ENCODE measurements at regions not wholly inside any gene's neighbourhood (a gene's known extent, or its start where the extent isn't known, plus 50 kb on each side); places are given as distances from the start of the nearest gene placed in this dataset.
"Not testable (repeated sequence)": the region's sequence is repeated elsewhere in the genome, so short reads cannot be mapped to it uniquely, and the experiment has no call there.

DNA sequence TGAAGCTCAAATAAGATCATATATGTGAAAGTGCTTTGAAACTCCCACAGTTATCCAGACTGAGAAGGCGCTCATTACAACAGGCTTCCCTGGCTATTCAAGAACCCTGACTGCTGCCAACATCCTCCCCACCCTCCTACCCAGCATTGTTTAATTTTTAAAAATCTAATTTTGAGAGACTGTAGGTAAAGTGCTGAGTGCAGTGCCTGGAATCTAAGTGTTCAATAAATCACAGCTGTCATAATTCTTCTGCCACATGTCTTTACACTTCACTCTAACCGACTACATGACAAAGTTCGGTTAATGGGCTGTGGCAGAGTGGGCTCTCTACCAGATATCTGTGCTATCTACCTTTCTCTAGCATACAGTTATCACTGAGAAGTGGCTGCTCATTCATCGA, 255.6 kb upstream of the C9orf72 start:
- DNase-seq: no peak

- DNase-seq: no peak
Observed at GRCh38 chr9:27829621-27830020, 256.3 kb upstream of the C9orf72 start.

DNA sequence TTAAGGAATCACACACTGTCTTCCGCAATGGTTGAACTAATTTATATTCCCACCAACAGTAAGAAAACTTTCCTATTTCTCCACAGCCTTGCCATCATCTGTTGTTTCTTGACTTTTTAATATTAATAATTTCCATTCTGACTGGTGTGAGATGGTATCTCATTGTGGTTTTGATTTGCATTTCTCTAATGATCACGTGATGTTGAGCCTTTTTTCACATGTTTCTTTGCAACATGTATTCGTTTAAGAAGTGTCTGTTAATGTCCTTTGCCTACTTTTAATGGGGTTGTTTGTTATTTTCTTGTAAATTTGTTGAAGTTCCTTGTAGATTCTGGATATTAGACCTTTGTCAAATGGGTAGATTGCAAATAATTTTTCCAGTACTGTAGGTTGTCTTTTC, 258.8 kb upstream of the C9orf72 start:
- not testable (repeated sequence) for DNase-seq

GRCh38 chr9:27835286-27835685, 262.0 kb upstream of the C9orf72 start:
- DNase-seq: no peak

DNA sequence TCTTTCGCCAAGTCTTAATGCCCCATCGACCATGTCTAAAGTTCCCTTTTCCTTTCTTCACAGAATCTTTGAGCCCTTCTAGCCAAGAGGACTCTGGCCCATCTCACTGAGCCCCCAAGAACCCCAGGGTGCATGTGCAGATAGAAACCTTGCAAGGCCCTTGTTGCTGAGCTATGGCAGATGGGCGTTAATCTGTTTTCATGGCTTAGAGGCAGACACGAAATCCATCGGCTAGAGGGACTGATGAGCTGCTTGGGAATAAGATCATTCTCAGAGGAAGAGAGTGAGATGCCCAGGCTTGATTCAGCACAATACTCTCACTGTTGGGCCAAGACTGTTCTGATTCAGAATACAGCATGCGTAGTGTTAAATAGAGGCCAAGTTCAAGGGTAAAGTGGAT, 262.5 kb upstream of the C9orf72 start:
- no peak for DNase-seq

GRCh38 chr9:27836661-27837401, 263.6 kb upstream of the C9orf72 start:
- DNase-seq: no peak

DNA sequence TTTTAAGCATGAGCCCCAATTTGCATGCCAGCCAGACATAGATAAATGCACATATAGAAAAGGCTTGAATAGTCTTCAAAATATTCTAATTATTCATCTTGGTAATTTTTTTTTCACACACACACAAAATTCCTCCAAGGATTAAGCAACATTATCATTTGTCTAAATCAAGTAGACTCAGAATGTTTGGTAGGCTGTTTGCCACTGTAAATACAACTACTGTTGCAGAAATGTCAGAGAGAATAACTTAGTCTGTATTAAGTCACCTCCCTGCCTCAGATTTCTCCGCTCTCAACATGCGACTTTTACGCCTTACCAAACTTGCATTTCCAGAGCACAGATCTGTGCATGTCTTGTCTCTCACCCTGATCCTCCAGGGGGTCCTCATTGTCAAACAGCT, 265.6 kb upstream of the C9orf72 start:
- no peak for DNase-seq

- not testable (repeated sequence) for DNase-seq
Observed at GRCh38 chr9:27839767-27840166, 266.5 kb upstream of the C9orf72 start.

DNA sequence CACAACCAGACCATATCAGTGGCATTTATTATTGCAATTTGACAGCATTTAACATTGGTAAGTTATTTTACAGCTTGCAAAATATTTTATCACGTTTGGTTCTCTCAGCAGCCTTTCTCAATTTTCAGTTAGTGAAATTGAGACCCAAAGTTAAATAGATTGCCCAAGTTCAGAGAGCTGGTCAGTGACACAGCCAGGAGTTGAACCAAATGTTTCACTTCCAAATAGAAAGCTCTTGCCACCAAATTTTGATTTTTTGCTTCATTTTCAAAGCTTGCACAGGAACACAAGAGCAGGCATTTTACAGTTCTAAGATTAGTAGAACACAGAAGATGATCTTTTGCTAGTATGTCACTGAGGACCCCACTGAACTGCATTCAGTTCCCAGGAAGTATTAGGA, 271.5 kb upstream of the C9orf72 start:
- no peak for DNase-seq

DNA sequence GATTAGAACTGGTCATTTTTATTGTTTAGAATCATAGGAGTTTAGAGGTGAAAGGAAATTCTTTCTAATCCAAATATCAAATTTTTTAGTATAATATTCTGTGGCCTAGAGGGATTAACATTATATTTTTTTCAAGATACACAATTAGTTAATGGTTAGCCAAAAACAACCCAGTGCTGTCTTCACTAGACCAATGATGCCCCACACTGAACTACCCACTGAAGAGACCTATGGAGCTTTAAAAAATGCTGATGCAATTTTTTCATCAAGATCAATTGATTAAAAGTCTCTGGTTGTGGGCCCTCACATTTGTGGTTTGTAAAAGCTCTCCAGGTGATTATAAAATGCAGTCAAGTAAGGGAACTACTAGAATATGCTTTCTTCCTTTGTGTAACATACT, 274.1 kb upstream of the C9orf72 start:
- DNase-seq: no peak

DNA sequence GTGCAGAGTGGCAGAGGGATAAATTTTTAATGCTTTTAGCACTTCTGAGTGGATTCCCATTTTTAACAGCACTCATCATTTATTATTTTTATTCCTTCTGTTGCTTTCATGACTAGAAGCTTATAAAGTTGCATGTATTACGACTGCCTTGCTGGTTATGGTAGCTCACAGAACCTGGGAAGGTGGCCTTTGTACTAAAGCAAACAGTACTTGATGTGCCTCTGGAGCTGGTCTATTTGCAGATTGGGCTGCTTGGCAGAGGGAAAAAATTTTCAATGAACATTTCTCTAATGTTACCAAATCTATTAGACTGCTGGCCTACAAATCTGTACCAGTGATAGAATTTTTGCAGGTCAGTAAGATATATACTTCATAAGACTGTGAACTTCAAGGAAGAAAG, 274.5 kb upstream of the C9orf72 start:
- DNase-seq: no peak

- no peak for DNase-seq
Observed at GRCh38 chr9:27848315-27848714, 275.0 kb upstream of the C9orf72 start.

GRCh38 chr9:27851858-27852257, 278.6 kb upstream of the C9orf72 start:
- DNase-seq: no peak

- no peak for DNase-seq
Observed at GRCh38 chr9:27853529-27853928, 280.2 kb upstream of the C9orf72 start.

DNA sequence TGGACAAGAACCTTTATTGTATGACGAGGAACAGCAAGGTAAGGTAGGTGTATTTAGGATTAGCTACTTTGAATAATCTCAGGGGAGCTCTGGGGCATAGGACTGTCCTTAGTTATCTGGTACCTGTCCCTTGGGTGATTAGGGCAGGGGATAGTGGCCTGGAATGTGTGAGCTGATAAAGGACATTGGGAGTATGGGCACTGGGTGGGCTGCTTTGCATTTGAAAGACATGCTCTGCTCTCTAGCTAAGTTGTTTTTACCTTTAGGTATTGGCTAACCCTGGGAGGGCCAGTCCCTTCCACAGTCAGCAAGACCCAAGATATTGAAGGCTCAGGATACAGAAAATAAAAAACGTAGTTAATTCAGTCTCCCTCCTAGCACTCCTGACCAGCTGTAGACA, 282.8 kb upstream of the C9orf72 start:
- DNase-seq: no peak

GRCh38 chr9:27856748-27857147, 283.5 kb upstream of the C9orf72 start:
- no peak for DNase-seq

DNA sequence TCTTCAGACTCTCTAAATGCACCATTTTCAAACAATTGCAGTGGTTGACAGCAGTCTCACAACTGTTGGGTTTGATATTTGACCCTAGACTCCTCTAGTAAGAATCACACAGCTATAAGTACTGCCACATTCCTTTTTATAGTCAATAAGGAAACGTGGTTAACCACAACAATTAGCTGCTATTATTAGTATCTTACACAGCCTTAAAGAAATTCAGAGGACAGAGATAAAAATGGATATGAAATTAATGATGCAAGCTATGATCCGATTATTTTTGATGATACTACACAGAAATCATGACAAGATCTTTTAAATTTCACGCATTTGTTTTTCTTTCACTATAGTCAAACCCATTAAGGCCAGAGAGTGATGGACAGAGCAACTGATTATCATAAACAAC, 288.6 kb upstream of the C9orf72 start:
- no peak for DNase-seq

GRCh38 chr9:27864644-27865438, 291.6 kb upstream of the C9orf72 start:
- DNase-seq: peak; percentile 76

GRCh38 chr9:27866741-27867140, 293.5 kb upstream of the C9orf72 start:
- no peak for DNase-seq

DNA sequence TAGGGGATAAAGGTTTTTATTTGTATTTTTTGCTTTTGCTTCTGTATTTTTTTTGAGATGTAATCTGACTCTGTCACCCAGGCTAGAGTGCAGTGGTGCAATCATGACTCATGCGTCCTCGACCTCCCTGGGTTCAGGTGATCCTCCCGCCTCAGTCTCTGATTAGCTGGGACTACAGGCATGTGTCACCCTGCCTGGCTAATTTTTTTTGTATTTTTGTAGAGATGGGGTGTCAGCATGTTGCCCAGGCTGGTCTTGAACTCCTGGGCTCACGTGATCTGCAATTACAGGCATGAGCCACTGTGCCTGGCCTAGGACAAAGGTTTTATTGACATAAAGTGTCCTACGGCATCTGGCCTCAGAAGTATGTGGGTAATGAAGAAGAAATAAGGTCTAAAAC, 297.1 kb upstream of the C9orf72 start:
- DNase-seq: no peak

- no peak for DNase-seq
Observed at GRCh38 chr9:27880156-27880555, 306.9 kb upstream of the C9orf72 start.

GRCh38 chr9:27880635-27881034, 307.4 kb upstream of the C9orf72 start:
- no peak for DNase-seq

GRCh38 chr9:27888661-27889295, 315.5 kb upstream of the C9orf72 start:
- DNase-seq: no peak

DNA sequence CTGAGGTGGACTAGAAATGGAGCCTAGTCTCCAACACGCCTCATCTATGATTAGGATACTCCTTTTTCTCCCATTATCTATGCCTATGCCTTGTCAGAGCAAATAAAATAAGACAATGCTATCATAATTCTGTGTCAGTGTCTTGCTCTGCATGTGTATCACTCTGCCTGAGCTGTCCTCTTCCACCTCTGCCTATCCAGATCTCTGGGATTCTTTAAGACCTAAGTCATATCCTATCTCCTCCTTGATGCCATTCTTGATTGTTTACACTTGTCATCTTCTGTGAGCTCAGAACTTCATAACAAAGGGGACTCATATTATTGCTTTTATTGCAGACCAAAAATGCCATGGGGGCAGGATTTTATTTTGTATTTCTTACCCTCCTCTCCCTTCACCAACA, 351.2 kb upstream of the C9orf72 start:
- no peak for DNase-seq

Data from NCI-H446 treated with DMSO at 0.1 percent for 48 hours (cell line).